Activated naive CD4-positive, alpha-beta T cell treated with anti-CD3 and anti-CD28 coated beads, Interleukin-2, amount 10 ng/mL, durations not matched to agents 7 days and 5 days (primary cell): ENCODE measurements at regions not wholly inside any gene's neighbourhood (a gene's known extent, or its start where the extent isn't known, plus 50 kb on each side); places are given as distances from the start of the nearest gene placed in this dataset.
A peak's percentile ranks its signal among the peaks of the same experiment; 100 is the strongest.
"Not testable (repeated sequence)": the region's sequence is repeated elsewhere in the genome, so short reads cannot be mapped to it uniquely, and the experiment has no call there.

ENCODE experiments used
- CTCF ChIA-PET: fragments of 350-600 bp; sonication (Branson Sonifier 250); formaldehyde crosslinking; loops from one replicate; lab custom pipeline; 2021; ENCODE audit warnings: antibody characterized with exemption; lab: Charles Lee
- DNase-seq: peaks from one replicate; pipeline ENCODE4 v3.0.0-alpha.2; 2020
- H3K27ac Mint-ChIP-seq: one replicate; pipeline ENCODE4 v1.8.0; 2021; ENCODE audit warnings: mild to moderate bottlenecking, moderate library complexity, mixed read lengths
- H3K27me3 Mint-ChIP-seq: one replicate; pipeline ENCODE4 v1.8.0; 2021; ENCODE audit warnings: mild to moderate bottlenecking, mixed read lengths
- H3K36me3 Mint-ChIP-seq: one replicate; pipeline ENCODE4 v1.8.0; 2021; ENCODE audit warnings: mixed read lengths
- H3K4me1 Mint-ChIP-seq: one replicate; pipeline ENCODE4 v1.8.0; 2021; ENCODE audit warnings: mixed read lengths
- H3K4me3 Mint-ChIP-seq: one replicate; pipeline ENCODE4 v1.8.0; 2021; ENCODE audit warnings: mild to moderate bottlenecking, moderate library complexity, mixed read lengths
- H3K9me3 Mint-ChIP-seq: one replicate; pipeline ENCODE4 v1.8.0; 2021; ENCODE audit warnings: mixed read lengths

DNA sequence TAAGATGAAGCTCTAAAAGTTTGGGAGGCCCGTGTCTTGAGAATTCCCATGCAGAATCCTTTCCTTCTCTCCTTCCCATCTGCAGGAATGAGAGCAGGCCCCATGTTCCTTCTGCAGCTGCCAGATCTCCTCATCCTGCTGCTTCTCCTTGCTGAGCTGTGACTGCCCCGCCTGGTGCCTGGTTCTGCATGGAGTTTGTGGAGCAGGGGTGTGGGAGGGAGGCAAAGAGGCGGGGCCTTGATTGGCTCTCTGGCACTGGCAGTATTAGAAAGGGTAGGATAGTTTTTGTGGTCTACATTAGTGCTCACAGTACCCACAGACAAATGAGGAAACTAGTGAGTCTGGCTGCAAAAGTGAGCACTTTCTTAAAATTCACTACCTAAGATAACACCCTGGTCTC is 91.1 kb upstream of the CLPB start:
- Mint-ChIP-seq H3K27ac (no peak overlapping the region), H3K4me3 (no peak overlapping the region), H3K4me1 (peaks cover 10% of the 10 kb centered on the region), H3K27me3 (peaks cover 9% of the 10 kb centered on the region), H3K36me3 (no peaks in the 10 kb centered on the region), H3K9me3 (no peaks in the 10 kb centered on the region)
- no peak for DNase-seq
- CTCF ChIA-PET = no interaction called here

DNA sequence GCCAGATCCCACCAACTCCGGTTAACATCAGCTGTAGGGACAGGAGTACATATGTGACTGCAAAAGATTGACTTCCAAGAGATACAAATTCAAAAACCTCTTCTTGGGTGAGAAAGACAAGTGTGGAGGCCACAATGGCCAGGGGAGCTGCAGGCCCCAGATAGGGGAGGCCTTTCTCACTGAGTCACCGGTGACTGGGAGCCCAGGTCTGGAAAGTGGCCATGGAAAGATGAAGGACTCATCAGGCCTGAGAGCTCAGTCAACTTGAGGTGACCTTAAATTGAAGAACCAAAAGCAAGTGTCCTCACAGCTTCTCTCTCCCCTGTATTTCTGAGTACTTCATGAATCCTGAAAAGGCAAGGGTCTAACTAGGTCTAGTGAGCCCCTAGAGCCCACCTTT is 90.4 kb upstream of the CLPB start:
- Mint-ChIP-seq H3K36me3 (no peaks in the 10 kb centered on the region), H3K4me3 (no peak overlapping the region), H3K27me3 (peaks cover 4% of the 10 kb centered on the region), H3K4me1 (peaks cover 18% of the 10 kb centered on the region), H3K9me3 (no peaks in the 10 kb centered on the region), H3K27ac (no peak overlapping the region)
- DNase-seq = no peak
- CTCF ChIA-PET = interaction anchor here (1.1 kb wide), 1 partner anchor 53 kb away, joined by 5 read pairs; no protein-coding TSS in a partner anchor

DNA sequence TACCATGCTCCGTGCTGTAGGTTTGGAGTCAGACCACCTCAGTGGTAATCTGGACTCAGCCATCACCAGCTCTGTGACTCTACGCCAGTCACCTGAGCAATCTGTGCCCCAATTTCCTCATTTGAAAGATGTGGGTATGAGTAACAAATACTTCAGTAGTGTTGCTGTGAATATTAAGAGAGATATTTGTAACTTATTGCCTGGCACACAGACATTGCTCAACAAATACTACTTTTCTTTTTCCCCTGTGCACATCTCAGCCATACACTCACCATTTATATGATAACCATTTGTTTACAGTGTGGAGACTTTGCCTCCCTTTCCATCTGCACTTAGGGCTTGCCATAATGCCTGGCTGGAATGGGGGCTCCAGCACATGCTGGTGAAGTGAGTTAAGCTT is 89.7 kb upstream of the CLPB start:
- Mint-ChIP-seq H3K4me1 (peaks cover 25% of the 10 kb centered on the region), H3K27me3 (peaks cover 4% of the 10 kb centered on the region), H3K4me3 (no peak overlapping the region), H3K9me3 (no peaks in the 10 kb centered on the region), H3K36me3 (no peaks in the 10 kb centered on the region), H3K27ac (no peak overlapping the region)
- DNase-seq = no peak
- CTCF ChIA-PET = interaction anchor here (1.1 to 1.7 kb wide), 2 partner anchors 53 to 62 kb away, joined by 4 to 5 read pairs; no protein-coding TSS in a partner anchor

DNA sequence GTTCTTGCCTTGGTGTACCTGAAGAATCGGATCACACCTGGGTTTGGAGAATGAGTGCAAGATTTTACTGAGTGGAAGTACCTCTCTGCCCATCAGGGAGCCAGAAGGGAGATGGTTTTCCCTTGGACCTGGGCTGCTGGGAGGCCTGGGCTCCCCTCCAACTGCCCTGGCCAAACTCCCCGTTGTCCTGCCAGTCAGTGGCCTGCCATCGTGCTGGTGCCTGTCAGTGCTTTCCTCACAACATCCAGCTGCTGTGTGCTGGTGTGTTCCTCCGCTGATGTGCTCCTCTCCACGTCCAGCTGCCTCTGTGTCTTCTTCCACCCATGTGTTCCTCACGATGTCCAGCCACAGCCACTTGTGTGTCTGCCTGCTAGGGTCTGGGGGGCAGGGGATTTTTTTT is 87.9 kb upstream of the CLPB start:
- Mint-ChIP-seq H3K4me3 (no peak overlapping the region), H3K9me3 (no peaks in the 10 kb centered on the region), H3K27ac (peak overlapping the region; percentile 11), H3K4me1 (peaks cover 26% of the 10 kb centered on the region), H3K36me3 (no peaks in the 10 kb centered on the region), H3K27me3 (peaks cover 4% of the 10 kb centered on the region)
- DNase-seq = no peak
- CTCF ChIA-PET = no interaction called here

DNA sequence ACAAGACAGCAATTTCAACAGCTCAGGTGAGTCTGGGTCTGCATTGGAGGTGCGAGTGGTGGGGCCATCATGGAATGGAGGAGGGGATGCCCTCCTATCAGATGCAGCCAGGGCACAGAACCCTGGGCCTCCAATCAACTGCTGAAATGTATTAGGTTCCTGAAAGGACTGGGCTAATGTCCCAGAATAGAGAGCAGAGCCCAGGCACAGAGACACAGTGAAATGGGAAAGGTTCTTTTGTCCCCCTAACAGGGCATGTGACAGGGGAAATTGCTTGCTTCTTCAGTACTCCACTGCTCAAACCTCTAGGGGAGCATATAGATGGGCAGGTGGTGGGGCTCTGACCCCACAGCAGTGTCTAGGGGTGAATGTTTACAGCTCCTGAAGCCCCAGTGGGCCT is 87.3 kb upstream of the CLPB start:
- CTCF ChIA-PET = no interaction called here
- Mint-ChIP-seq H3K4me1 (peaks cover 26% of the 10 kb centered on the region), H3K27me3 (peaks cover 4% of the 10 kb centered on the region), H3K9me3 (no peaks in the 10 kb centered on the region), H3K36me3 (no peaks in the 10 kb centered on the region), H3K4me3 (no peak overlapping the region), H3K27ac (no peak overlapping the region)
- DNase-seq = no peak

DNA sequence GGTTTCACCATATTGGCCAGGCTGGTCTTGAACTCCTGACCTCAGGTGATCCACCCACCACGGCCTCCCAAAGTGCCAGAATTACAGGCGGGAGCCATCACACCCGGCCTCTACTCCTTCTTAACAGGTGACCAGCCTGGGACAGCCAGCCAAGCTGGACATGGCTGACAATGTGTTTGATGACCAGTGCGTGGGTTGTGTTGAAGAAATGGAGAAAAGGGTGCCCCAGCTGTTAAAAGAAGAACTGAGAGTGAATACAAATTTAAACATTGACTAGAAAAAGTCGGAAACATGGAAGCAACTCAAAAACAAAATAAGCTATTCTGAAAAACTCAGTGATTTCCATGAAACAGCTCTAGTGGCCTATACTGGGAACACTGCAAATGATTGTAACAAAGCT is 86.5 kb upstream of the CLPB start:
- Mint-ChIP-seq H3K27me3 (peaks cover 6% of the 10 kb centered on the region), H3K4me3 (no peak overlapping the region), H3K9me3 (no peaks in the 10 kb centered on the region), H3K4me1 (peaks cover 26% of the 10 kb centered on the region), H3K27ac (no peak overlapping the region), H3K36me3 (no peaks in the 10 kb centered on the region)
- CTCF ChIA-PET = interaction anchor here (0.8 to 1.4 kb wide), 4 partner anchors 28 to 37 kb away, joined by 3 to 4 read pairs (median 3); no protein-coding TSS in a partner anchor
- DNase-seq = no peak

DNA sequence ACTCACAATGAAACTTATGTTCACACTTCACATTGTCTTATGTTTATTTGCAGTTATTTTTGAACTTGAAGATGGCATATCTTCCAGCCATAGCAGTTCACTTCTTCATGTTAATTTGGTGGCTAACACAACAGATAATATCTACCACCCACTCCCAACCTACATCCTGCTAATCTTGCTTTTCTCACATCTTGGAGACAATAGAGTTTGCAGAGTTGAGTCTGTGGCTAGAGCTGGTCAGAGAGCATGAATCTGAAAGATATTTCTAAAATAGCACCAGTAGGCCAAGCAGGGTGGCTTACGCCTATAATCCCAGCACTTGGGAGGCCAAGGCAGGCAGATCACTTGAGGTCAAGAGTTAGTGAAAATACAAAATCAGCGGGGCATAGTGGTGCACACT is 85.6 kb upstream of the CLPB start:
- peak overlapping the region; percentile 87 for H3K27ac Mint-ChIP-seq
- not testable (repeated sequence) for H3K36me3 Mint-ChIP-seq, H3K9me3 Mint-ChIP-seq, DNase-seq
- CTCF ChIA-PET = interaction anchor here (1.4 kb wide), 1 partner anchor 27 kb away, joined by 3 read pairs; no protein-coding TSS in a partner anchor
- H3K27me3 Mint-ChIP-seq = peaks cover 11% of the 10 kb centered on the region
- H3K4me1 Mint-ChIP-seq = peaks cover 26% of the 10 kb centered on the region
- peak overlapping the region; percentile 63 for H3K4me3 Mint-ChIP-seq

DNA sequence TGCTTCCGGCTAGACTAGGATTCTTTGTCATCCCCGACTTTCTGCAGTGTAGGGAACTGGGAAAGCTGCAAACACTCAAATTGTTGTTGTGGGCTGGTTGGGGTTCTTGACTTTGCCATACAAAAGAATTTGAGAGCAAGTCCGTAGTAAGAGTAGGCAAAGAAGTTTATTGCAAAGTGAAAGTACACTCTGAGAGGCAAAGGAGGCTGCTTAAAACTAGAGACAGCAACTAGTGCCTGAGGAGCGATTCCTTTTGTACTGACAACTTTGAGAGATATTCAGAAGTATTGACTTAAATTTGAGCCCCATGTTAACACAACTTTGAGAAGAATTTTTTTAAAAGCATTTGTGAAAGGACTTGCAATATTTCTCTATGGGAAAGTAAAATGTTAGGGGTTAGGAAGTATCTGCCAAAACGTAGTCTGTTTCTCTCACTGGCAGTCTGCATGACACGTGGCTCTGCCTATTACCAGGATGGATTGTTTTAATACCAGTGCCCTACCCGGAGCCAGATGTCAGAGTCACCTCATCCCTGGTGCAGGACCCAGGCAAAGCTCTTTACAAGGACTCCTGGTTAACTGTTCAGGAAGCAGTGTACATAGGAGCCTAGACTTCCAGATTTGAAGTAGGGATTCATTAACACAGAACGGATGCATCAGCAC is 85.0 kb upstream of the CLPB start:
- Mint-ChIP-seq H3K27me3 (peaks cover 11% of the 10 kb centered on the region), H3K4me1 (peaks cover 26% of the 10 kb centered on the region), H3K9me3 (no peaks in the 10 kb centered on the region), H3K4me3 (peak overlapping the region; percentile 63), H3K27ac (peak overlapping the region; percentile 87), H3K36me3 (no peaks in the 10 kb centered on the region)
- CTCF ChIA-PET = interaction anchor here (1.4 kb wide), 1 partner anchor 27 kb away, joined by 3 read pairs; no protein-coding TSS in a partner anchor
- DNase-seq = peak; percentile 29

DNA sequence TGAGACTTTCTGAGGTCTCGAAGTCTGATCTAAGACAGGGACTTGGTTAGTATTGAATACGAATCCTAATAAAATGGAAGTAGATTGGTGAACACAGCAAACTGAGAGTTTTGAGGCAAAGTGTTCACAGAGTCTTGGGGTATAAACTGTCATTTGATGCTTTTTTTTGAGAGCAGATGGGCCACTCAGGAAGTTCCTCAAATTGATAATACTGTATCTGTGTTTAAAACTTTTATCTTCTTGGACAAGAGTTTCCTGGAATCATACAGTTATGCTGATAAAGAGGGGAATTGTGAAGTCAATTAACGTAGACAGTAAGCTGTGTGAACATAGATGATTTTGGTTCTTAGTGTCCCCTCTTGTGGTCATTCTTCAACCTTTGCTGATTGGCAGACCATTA is 80.0 kb upstream of the CLPB start:
- no peak overlapping the region for H3K4me3 Mint-ChIP-seq
- H3K36me3 Mint-ChIP-seq = peaks cover 5% of the 10 kb centered on the region
- no peak overlapping the region for H3K27ac Mint-ChIP-seq
- H3K9me3 Mint-ChIP-seq = peaks cover 14% of the 10 kb centered on the region
- CTCF ChIA-PET = no interaction called here
- no peak for DNase-seq
- peaks cover 20% of the 10 kb centered on the region for H3K27me3 Mint-ChIP-seq
- H3K4me1 Mint-ChIP-seq = peaks cover 4% of the 10 kb centered on the region

DNA sequence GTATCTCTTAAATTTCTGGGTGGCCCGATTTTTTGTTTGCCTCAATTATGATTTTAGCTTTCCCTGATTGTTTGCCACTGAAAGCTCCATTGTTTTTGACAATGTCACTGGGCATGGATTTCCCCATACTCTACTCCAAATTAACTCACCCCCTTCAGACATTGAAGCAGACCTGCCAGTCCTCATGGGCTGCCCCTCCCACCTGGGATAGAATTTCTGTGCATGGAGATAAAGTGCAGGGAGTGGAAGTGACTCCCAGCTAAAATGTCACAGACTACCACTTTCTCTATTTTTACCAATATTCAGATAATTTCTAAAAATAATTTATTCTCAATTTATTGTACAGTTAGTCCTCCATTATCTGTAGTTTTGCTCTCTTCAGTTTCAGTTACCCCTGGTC is 79.1 kb upstream of the CLPB start:
- peaks cover 20% of the 10 kb centered on the region for H3K27me3 Mint-ChIP-seq

DNA sequence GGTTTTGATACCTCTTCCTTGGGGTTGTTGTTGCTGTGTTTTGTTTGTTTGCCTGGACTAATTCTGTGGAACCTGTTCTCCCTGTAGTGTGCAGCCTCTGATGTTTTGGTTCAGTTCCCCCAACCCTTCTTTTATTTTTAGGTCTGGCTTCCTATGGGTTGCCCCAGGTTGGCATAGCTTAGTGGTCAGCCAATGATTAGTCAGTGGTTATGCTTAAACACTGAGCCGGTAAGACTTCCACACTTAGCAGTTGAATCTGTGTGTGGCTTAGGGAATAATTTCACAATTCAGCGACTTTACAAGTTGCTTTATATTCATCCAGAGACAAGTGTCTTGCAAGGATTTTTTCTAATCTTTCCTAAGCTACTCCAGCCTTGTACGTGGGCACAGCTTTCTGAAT is 78.6 kb upstream of the CLPB start:
- Mint-ChIP-seq H3K27ac (no peak overlapping the region), H3K27me3 (peaks cover 20% of the 10 kb centered on the region), H3K9me3 (peaks cover 14% of the 10 kb centered on the region), H3K4me3 (no peak overlapping the region), H3K4me1 (no peaks in the 10 kb centered on the region), H3K36me3 (peaks cover 5% of the 10 kb centered on the region)
- CTCF ChIA-PET = no interaction called here
- no peak for DNase-seq

More for the DNA sequence above, 79.1 kb upstream of the CLPB start:
- Mint-ChIP-seq H3K4me1 (no peaks in the 10 kb centered on the region), H3K27ac (no peak overlapping the region), H3K9me3 (peaks cover 14% of the 10 kb centered on the region), H3K36me3 (peaks cover 5% of the 10 kb centered on the region), H3K4me3 (no peak overlapping the region)
- DNase-seq = no peak
- CTCF ChIA-PET = no interaction called here

DNA sequence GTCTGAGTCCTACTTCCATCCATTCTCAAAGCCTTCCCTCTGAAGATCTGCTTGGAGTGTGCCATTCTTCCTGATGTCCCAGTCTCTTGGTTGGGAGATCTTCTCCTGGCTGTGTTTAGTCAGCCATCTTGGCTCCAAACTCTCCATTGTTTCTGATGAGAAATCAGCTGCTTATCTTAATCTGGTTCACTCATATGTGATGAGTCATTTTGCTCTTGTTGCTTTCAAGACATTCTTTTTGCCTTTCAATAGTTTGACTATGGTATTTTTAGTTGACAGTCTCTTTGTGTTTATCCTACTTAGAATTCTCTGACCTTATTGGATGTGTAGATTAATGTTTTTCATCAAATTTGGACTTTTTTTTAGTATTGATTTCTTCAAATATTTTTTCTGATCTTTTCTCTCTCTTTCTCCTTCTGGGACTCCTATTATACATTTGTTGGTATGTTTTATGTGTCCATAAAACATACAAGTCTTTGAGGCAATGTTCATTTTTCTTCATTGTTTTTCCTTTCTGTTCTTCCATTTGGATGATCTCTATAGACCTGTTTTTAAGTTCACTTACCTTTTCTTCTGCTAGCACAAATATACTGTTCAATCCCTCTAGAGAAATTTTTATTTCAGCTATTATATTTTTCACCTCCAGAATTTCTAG is 77.2 kb upstream of the CLPB start:
- Mint-ChIP-seq H3K27ac (no peak overlapping the region), H3K4me3 (no peak overlapping the region), H3K27me3 (peaks cover 25% of the 10 kb centered on the region), H3K36me3 (peaks cover 5% of the 10 kb centered on the region), H3K4me1 (no peaks in the 10 kb centered on the region), H3K9me3 (peaks cover 18% of the 10 kb centered on the region)
- no peak for DNase-seq
- CTCF ChIA-PET = interaction anchor here (0.7 to 1.7 kb wide), 2 partner anchors 18 to 752 kb away, joined by 3 to 5 read pairs; no protein-coding TSS in a partner anchor

DNA sequence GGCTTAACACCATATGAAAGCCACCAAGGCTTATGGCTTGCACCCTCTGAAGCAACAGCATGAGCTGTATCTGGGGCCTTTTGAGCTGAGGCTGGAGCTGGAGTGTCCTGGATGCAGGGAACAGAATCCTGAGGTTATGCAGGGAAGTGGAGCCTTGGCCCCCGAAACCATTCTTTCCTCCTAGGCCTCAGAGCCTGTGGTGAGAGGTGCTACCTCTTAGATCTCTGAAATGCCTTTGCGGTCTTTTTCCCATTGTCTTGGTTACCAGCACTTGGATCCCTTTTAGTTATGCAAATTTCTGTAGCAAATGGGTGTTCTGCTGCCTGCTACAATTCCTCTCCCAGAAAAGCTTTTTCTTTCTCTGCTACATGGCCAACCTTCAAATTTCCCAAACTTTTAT is 72.7 kb upstream of the CLPB start:
- Mint-ChIP-seq H3K27ac (no peak overlapping the region), H3K36me3 (peaks cover 5% of the 10 kb centered on the region), H3K4me3 (no peak overlapping the region), H3K9me3 (peaks cover 27% of the 10 kb centered on the region), H3K4me1 (no peaks in the 10 kb centered on the region), H3K27me3 (peaks cover 40% of the 10 kb centered on the region)
- CTCF ChIA-PET = no interaction called here
- no peak for DNase-seq

DNA sequence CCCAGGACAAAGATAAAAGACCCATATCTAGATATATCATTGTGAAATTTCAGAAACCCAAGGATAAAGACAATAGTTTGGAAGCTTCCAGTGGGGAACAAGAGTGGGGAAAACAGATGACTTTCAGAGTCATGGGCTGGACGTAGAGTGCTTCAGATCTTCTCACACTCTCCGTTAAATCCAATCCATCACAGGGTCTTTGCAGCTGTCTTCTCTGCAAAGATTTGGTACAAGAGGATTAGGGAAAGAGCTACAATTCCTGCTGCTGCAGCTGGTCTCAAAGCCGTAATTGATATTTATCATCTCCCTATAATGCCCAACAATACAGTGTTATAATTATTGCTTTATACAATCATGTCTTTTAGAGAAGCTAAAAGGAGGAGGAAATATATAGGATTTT is 63.4 kb upstream of the CLPB start:
- H3K36me3 Mint-ChIP-seq = no peaks in the 10 kb centered on the region
- peaks cover 5% of the 10 kb centered on the region for H3K4me1 Mint-ChIP-seq
- no peak for DNase-seq
- peaks cover 8% of the 10 kb centered on the region for H3K9me3 Mint-ChIP-seq
- no peaks in the 10 kb centered on the region for H3K27me3 Mint-ChIP-seq
- H3K4me3 Mint-ChIP-seq = no peak overlapping the region
- CTCF ChIA-PET = interaction anchor here (0.7 to 1.0 kb wide), 2 partner anchors 14 to 26 kb away, joined by 4 read pairs; no protein-coding TSS in a partner anchor
- no peak overlapping the region for H3K27ac Mint-ChIP-seq

DNA sequence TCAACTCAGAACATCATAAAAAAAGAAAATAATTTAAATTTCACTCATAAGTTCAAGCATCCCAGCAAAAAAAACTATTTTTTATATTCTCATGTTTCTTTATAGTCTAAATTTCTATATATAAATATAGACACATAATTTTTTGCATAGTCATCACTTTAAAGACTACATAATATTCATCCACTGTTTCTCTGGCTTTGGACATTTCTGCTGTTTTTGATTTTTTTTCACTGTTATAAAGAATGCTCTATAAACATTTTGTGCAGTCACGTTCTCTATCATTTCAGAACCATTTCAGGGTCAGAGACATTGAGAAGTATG is 59.7 kb upstream of the CLPB start:
- no peak for DNase-seq
- no peaks in the 10 kb centered on the region for H3K9me3 Mint-ChIP-seq
- CTCF ChIA-PET = interaction anchor here (0.9 to 1.2 kb wide), 2 partner anchors 23 to 69 kb away, joined by 3 read pairs; no protein-coding TSS in a partner anchor
- H3K36me3 Mint-ChIP-seq = no peaks in the 10 kb centered on the region
- no peak overlapping the region for H3K4me3 Mint-ChIP-seq
- peaks cover 6% of the 10 kb centered on the region for H3K27me3 Mint-ChIP-seq
- no peak overlapping the region for H3K27ac Mint-ChIP-seq
- peaks cover 5% of the 10 kb centered on the region for H3K4me1 Mint-ChIP-seq
